H1 (cell line): ENCODE measurements at regions not wholly inside any gene's neighbourhood (a gene's known extent, or its start where the extent isn't known, plus 50 kb on each side); places are given as distances from the start of the nearest gene placed in this dataset.

Source experiments
- CBX8 ChIP-seq: fragments of 300-800, 300-1000 bp; sonication (generic); IDR thresholded peaks from 2 replicates; pipeline ENCODE4 v1.7.1; 2016; ENCODE audit warnings: low read depth, low read length, borderline replicate concordance
- HDAC6 ChIP-seq: IDR thresholded peaks from one replicate; pipeline ENCODE4 v1.7.1; 2012; ENCODE audit warnings: low read depth, mild to moderate bottlenecking, inconsistent platforms, low read length, moderate library complexity
- POLR2A ChIP-seq, 2 experiments: IDR thresholded peaks; 1 replicate in 1 of 2; 2 replicates in 1 of 2; pipeline ENCODE4 v1.6.1; 2011; ENCODE audit warnings: low read depth in 2 of 2, low read length in 2 of 2, mild to moderate bottlenecking in 2 of 2; ENCODE audit errors: control extremely low read depth in 1 of 2
- POU5F1 ChIP-seq: IDR thresholded peaks from 2 replicates; pipeline ENCODE4 v1.6.1; 2011; ENCODE audit warnings: low read depth, mild to moderate bottlenecking, low read length, moderate library complexity
- TF ChIP-seq, protein P1 (sequence below): fragments of 300-600 bp; sonication (generic); IDR thresholded peaks from 2 replicates; pipeline ENCODE4 v1.7.1; 2012; ENCODE audit warnings: low read length, moderate library complexity, mild to moderate bottlenecking, inconsistent platforms; ENCODE audit not compliant: insufficient replicate concordance

DNA sequence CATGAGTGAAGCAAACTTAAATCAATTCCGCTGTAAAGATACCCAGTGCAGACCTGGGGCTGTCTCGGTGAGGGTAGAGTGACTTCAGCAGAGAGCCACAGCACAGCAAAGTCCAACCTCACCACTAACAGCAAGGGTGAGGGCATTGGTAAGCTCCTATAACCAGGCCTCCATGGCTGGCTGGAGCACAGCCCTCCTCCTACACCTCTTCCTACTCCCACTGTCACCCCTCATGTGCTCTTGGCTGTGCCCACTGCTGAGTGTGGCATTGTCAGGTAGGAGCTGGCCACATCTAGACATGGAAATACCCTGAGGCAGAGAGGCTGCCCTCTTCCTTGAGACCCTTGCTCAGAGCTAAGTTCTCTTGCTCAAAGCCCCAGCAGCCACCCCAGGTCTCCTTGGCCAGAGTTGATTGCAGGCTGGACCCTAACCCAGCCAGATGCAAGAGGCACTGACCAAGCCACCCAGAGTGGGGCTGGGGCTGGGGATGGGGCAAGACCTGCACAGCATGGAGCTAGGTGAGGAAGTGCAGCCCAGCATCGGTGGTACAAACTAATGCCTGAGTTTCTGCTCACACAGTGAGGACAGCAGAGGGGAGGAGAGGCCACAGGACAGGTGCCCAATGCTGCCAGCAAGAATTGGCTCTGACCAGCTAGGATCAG lies 77.6 kb upstream of the RAB6C start (continued):
- TF ChIP-seq, protein P1, sequence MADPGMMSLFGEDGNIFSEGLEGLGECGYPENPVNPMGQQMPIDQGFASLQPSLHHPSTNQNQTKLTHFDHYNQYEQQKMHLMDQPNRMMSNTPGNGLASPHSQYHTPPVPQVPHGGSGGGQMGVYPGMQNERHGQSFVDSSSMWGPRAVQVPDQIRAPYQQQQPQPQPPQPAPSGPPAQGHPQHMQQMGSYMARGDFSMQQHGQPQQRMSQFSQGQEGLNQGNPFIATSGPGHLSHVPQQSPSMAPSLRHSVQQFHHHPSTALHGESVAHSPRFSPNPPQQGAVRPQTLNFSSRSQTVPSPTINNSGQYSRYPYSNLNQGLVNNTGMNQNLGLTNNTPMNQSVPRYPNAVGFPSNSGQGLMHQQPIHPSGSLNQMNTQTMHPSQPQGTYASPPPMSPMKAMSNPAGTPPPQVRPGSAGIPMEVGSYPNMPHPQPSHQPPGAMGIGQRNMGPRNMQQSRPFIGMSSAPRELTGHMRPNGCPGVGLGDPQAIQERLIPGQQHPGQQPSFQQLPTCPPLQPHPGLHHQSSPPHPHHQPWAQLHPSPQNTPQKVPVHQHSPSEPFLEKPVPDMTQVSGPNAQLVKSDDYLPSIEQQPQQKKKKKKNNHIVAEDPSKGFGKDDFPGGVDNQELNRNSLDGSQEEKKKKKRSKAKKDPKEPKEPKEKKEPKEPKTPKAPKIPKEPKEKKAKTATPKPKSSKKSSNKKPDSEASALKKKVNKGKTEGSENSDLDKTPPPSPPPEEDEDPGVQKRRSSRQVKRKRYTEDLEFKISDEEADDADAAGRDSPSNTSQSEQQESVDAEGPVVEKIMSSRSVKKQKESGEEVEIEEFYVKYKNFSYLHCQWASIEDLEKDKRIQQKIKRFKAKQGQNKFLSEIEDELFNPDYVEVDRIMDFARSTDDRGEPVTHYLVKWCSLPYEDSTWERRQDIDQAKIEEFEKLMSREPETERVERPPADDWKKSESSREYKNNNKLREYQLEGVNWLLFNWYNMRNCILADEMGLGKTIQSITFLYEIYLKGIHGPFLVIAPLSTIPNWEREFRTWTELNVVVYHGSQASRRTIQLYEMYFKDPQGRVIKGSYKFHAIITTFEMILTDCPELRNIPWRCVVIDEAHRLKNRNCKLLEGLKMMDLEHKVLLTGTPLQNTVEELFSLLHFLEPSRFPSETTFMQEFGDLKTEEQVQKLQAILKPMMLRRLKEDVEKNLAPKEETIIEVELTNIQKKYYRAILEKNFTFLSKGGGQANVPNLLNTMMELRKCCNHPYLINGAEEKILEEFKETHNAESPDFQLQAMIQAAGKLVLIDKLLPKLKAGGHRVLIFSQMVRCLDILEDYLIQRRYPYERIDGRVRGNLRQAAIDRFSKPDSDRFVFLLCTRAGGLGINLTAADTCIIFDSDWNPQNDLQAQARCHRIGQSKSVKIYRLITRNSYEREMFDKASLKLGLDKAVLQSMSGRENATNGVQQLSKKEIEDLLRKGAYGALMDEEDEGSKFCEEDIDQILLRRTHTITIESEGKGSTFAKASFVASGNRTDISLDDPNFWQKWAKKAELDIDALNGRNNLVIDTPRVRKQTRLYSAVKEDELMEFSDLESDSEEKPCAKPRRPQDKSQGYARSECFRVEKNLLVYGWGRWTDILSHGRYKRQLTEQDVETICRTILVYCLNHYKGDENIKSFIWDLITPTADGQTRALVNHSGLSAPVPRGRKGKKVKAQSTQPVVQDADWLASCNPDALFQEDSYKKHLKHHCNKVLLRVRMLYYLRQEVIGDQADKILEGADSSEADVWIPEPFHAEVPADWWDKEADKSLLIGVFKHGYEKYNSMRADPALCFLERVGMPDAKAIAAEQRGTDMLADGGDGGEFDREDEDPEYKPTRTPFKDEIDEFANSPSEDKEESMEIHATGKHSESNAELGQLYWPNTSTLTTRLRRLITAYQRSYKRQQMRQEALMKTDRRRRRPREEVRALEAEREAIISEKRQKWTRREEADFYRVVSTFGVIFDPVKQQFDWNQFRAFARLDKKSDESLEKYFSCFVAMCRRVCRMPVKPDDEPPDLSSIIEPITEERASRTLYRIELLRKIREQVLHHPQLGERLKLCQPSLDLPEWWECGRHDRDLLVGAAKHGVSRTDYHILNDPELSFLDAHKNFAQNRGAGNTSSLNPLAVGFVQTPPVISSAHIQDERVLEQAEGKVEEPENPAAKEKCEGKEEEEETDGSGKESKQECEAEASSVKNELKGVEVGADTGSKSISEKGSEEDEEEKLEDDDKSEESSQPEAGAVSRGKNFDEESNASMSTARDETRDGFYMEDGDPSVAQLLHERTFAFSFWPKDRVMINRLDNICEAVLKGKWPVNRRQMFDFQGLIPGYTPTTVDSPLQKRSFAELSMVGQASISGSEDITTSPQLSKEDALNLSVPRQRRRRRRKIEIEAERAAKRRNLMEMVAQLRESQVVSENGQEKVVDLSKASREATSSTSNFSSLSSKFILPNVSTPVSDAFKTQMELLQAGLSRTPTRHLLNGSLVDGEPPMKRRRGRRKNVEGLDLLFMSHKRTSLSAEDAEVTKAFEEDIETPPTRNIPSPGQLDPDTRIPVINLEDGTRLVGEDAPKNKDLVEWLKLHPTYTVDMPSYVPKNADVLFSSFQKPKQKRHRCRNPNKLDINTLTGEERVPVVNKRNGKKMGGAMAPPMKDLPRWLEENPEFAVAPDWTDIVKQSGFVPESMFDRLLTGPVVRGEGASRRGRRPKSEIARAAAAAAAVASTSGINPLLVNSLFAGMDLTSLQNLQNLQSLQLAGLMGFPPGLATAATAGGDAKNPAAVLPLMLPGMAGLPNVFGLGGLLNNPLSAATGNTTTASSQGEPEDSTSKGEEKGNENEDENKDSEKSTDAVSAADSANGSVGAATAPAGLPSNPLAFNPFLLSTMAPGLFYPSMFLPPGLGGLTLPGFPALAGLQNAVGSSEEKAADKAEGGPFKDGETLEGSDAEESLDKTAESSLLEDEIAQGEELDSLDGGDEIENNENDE = no peak
- TF ChIP-seq HDAC6 (no peak), POLR2A (IDR thresholded peaks at IDR 0.05; ENCODE audit: control extremely low read depth in 1 of 2, low read depth in 2 of 2, low read length in 2 of 2) (no peak), POU5F1 (no peak), CBX8 (no peak)
- TF ChIP-seq, all 59 proteins: peak for 0
